ENCODE measurements at regions not wholly inside any gene's neighbourhood (a gene's known extent, or its start where the extent isn't known, plus 50 kb on each side); places are given as distances from the start of the nearest gene placed in this dataset.

- TF ChIP-seq, protein P1, sequence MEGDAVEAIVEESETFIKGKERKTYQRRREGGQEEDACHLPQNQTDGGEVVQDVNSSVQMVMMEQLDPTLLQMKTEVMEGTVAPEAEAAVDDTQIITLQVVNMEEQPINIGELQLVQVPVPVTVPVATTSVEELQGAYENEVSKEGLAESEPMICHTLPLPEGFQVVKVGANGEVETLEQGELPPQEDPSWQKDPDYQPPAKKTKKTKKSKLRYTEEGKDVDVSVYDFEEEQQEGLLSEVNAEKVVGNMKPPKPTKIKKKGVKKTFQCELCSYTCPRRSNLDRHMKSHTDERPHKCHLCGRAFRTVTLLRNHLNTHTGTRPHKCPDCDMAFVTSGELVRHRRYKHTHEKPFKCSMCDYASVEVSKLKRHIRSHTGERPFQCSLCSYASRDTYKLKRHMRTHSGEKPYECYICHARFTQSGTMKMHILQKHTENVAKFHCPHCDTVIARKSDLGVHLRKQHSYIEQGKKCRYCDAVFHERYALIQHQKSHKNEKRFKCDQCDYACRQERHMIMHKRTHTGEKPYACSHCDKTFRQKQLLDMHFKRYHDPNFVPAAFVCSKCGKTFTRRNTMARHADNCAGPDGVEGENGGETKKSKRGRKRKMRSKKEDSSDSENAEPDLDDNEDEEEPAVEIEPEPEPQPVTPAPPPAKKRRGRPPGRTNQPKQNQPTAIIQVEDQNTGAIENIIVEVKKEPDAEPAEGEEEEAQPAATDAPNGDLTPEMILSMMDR (conservative IDR thresholded peaks at IDR 0.05): no peak
- TF ChIP-seq ZFX (IDR thresholded peaks at IDR 0.05): no peak
Observed at GRCh38 chr2:175834477-175834876, 167.6 kb downstream of the LNPK start.

Measured in C4-2B (cell line).